Ascending aorta (tissue), 2 donors: ENCODE measurements at regions not wholly inside any gene's neighbourhood (a gene's known extent, or its start where the extent isn't known, plus 50 kb on each side); places are given as distances from the start of the nearest gene placed in this dataset.

Source experiments
- DNase-seq, 2 donors: peaks; one replicate each; pipeline ENCODE4 v3.0.0-alpha.2; 2019; ENCODE audit warnings: low spot score in 2 of 2
- H3K27ac ChIP-seq, 2 donors: fragments of 200-600 bp; sonication (generic); one replicate each; pipeline ENCODE4 v1.5.1; 2016 to 2017; ENCODE audit warnings: mild to moderate bottlenecking in 1 of 2
- H3K27me3 ChIP-seq: fragments of 200-600 bp; sonication (generic); one replicate; pipeline ENCODE4 v1.5.1; 2017
- H3K36me3 ChIP-seq, 2 donors: fragments of 200-600 bp; sonication (generic); one replicate each; pipeline ENCODE4 v1.5.1; 2016
- H3K4me1 ChIP-seq, 2 donors: fragments of 200-600 bp; sonication (generic); one replicate each; pipeline ENCODE4 v1.5.1; 2016 to 2017; ENCODE audit warnings: mild to moderate bottlenecking in 1 of 2
- H3K4me3 ChIP-seq, 2 donors: fragments of 200-600 bp; sonication (generic); one replicate each; pipeline ENCODE4 v1.5.1; 2016 to 2017; ENCODE audit warnings: mild to moderate bottlenecking in 1 of 2
- H3K9me3 ChIP-seq, 2 donors: fragments of 200-600 bp; sonication (generic); one replicate each; pipeline ENCODE4 v1.5.1; 2016
- CTCF ChIP-seq, 3 experiments: fragments of 200-600 bp in 2 of 3; fragments of 450-650 bp in 1 of 3; sonication (generic) in 2 of 3; IDR thresholded peaks; one replicate each; pipeline ENCODE4 v1.5.1; 2016 to 2019; ENCODE audit warnings: antibody characterized with exemption in 3 of 3, mild to moderate bottlenecking in 1 of 3, moderate library complexity in 1 of 3
- intact Hi-C: fragments of 100-400 bp; cut with DNase I; formaldehyde crosslinking; loops from one replicate; pipeline ENCODE4 v1.15.1; 2023

GRCh38 chr5:96091874-96092273, 130.2 kb upstream of the ELL2 start:
- no peak overlapping the region for H3K4me3 ChIP-seq
- peaks cover 0 to 12% of the 10 kb centered on the region in 2 donors for H3K4me1 ChIP-seq
- no peaks in the 10 kb centered on the region for H3K9me3 ChIP-seq
- no peak overlapping the region for H3K27ac ChIP-seq
- intact Hi-C loops, result no loop called here
- TF ChIP-seq CTCF (IDR thresholded peaks at IDR 0.05), result no peak
- H3K27me3 ChIP-seq, result no peaks in the 10 kb centered on the region
- no peaks in the 10 kb centered on the region for H3K36me3 ChIP-seq
- DNase-seq, result no peak

- intact Hi-C loops, result no loop called here
- TF ChIP-seq CTCF (IDR thresholded peaks at IDR 0.05), result no peak
- H3K4me1 ChIP-seq, result peaks cover 0 to 12% of the 10 kb centered on the region in 2 donors
- no peak overlapping the region for H3K27ac ChIP-seq
- H3K9me3 ChIP-seq, result no peaks in the 10 kb centered on the region
- no peaks in the 10 kb centered on the region for H3K27me3 ChIP-seq
- H3K36me3 ChIP-seq, result no peaks in the 10 kb centered on the region
- no peak for DNase-seq
- no peak overlapping the region for H3K4me3 ChIP-seq
Observed at GRCh38 chr5:96090215-96090614, 128.6 kb upstream of the ELL2 start.

GRCh38 chr5:96088706-96089498, 127.3 kb upstream of the ELL2 start:
- Histone ChIP-seq H3K27ac (no peak overlapping the region), H3K9me3 (no peaks in the 10 kb centered on the region), H3K36me3 (no peaks in the 10 kb centered on the region), H3K4me1 (no peaks in the 10 kb centered on the region), H3K4me3 (no peak overlapping the region), H3K27me3 (no peaks in the 10 kb centered on the region)
- intact Hi-C loops, result no loop called here
- no peak for TF ChIP-seq CTCF (IDR thresholded peaks at IDR 0.05)
- DNase-seq, result no peak

- H3K4me3 ChIP-seq, result no peak overlapping the region
- intact Hi-C loops, result no loop called here
- no peaks in the 10 kb centered on the region for H3K27me3 ChIP-seq
- no peak for TF ChIP-seq CTCF (IDR thresholded peaks at IDR 0.05)
- H3K4me1 ChIP-seq, result no peaks in the 10 kb centered on the region
- H3K36me3 ChIP-seq, result no peaks in the 10 kb centered on the region
- no peak for DNase-seq
- no peaks in the 10 kb centered on the region for H3K9me3 ChIP-seq
- no peak overlapping the region for H3K27ac ChIP-seq
Observed at GRCh38 chr5:96087939-96088338, 126.3 kb upstream of the ELL2 start.

- no peaks in the 10 kb centered on the region for H3K27me3 ChIP-seq
Observed at GRCh38 chr5:96084874-96085506, 123.3 kb upstream of the ELL2 start.

More at GRCh38 chr5:96084874-96085506, 123.3 kb upstream of the ELL2 start:
- Histone ChIP-seq H3K4me3 (no peak overlapping the region), H3K27ac (no peak overlapping the region), H3K4me1 (no peaks in the 10 kb centered on the region), H3K36me3 (no peaks in the 10 kb centered on the region), H3K9me3 (no peaks in the 10 kb centered on the region)
- intact Hi-C loops, result no loop called here
- no peak for TF ChIP-seq CTCF (IDR thresholded peaks at IDR 0.05)
- no peak for DNase-seq
